Esophagus squamous epithelium (tissue), 4 donors: ENCODE measurements at regions not wholly inside any gene's neighbourhood (a gene's known extent, or its start where the extent isn't known, plus 50 kb on each side); places are given as distances from the start of the nearest gene placed in this dataset.

Experiments
- CTCF ChIP-seq, 6 experiments: fragments of 450-650 bp in 4 of 6; fragments of 200-600 bp in 2 of 6; sonication (generic) in 2 of 6; IDR thresholded peaks; one replicate each; pipeline ENCODE4 v1.5.1; 2016 to 2019; ENCODE audit warnings: antibody characterized with exemption in 6 of 6, mild to moderate bottlenecking in 4 of 6, moderate library complexity in 4 of 6
- POLR2A ChIP-seq, 4 donors: fragments of 450-650 bp; IDR thresholded peaks; one replicate each; pipeline ENCODE4 v1.6.1; 2017; ENCODE audit warnings: antibody characterized with exemption in 4 of 4, mild to moderate bottlenecking in 4 of 4, moderate library complexity in 3 of 4

DNA sequence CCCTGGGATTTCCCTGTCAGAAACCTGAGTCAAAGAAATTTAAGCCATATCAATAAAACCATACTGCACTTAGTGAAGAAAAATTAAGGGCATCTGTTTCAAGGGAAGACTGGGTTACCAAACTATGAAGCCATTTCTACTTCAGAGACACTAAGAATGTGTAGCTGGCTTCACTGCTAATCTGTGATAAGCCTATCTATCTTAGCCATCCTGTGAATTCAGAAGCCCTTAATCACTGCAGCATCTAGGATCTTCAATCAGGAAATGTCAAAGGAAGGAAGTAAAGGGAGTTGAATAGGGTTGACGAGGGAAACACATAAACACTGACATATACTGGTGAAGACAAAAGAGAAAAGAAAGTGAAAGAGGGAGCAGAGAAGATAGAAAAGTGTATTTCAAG lies 777.6 kb upstream of the DIAPH2 start:
- TF ChIP-seq CTCF (IDR thresholded peaks at IDR 0.05) (no peak), POLR2A (IDR thresholded peaks at IDR 0.05) (no peak)
